Stimulated activated CD4-positive, alpha-beta T cell treated with anti-CD3 and anti-CD28 coated beads, Interleukin-15, amount 100 ng/mL, for 24 hours (primary cell): ENCODE measurements at regions not wholly inside any gene's neighbourhood (a gene's known extent, or its start where the extent isn't known, plus 50 kb on each side); places are given as distances from the start of the nearest gene placed in this dataset.
"Not testable (repeated sequence)": the region's sequence is repeated elsewhere in the genome, so short reads cannot be mapped to it uniquely, and the experiment has no call there.

Experiments
- DNase-seq: peaks from one replicate; pipeline ENCODE4 v3.0.0-alpha.2; 2020

DNA sequence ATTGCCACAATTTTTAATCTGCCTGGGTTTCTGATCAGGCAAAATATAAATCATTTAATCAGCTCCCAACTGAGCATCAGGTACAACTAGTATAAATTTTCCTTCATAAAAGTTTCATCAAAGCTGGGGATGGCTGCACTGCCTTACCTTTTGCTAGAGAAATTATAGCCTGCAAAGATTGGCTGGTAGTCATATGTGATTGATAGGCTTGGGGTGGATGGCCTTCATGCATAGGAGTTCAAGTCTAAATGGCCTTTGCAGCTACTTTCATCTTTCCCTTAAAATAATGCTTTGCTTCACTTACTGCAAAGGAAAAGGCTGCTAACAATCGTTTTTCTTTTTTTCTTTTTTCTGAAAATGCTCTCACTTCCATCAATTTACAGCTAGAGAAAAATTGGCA is 739.7 kb downstream of the CENPC start:
- no peak for DNase-seq

DNA sequence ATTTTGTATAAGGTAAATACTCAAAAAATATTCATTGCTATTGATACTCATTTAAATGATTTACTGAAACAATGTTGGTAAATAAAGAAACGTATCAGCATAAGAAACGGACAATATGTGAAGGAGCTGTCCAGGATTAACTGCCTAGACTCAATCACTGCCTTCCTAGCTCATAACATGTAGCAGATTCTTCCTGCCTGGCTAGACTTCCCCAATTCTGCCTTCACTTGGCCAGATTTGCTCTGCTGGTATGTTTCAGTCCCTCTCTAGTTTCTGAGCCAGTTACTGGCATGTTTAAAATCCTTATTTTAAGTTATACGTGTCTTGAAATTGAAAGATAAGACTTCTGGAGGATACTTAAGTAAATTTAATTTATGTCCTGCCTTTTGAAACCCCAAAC is 740.3 kb downstream of the CENPC start:
- no peak for DNase-seq

DNA sequence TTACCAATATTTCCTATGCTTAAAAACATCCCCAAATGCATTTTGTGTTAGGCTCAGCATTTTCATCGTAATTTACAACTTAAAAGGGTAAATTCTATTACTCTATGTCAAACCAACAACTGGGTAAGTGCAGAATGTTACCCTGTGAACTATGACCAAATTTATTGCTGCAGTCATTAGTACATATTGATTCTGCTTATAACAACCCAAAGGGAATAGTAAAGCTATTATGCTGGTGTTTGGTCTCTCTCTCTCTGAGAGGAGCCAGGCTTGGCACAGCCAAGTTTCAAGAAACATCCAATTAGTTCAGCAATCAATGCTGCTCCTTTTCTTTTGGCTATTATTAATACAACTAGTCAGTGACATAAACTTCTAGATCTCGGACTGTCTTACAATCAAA is 747.7 kb downstream of the CENPC start:
- DNase-seq: no peak

DNA sequence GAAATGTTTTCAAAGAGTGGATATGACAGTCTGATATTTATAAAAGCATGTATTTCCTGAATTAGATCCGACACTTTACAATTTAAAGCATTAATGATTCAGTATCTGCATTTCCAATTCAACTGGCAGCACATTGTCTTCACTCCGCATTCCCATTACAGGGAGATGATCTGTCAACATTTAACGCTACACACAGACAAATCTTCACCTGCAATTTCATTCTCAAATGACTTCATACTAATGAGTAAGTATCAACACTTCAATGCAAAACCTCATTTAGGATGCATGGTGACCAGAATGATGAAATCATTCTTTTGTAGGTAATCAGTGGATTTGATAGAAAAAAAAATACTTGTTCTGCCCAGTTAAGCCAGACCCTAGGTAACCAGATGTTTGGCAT is 749.6 kb downstream of the CENPC start:
- DNase-seq: no peak

DNA sequence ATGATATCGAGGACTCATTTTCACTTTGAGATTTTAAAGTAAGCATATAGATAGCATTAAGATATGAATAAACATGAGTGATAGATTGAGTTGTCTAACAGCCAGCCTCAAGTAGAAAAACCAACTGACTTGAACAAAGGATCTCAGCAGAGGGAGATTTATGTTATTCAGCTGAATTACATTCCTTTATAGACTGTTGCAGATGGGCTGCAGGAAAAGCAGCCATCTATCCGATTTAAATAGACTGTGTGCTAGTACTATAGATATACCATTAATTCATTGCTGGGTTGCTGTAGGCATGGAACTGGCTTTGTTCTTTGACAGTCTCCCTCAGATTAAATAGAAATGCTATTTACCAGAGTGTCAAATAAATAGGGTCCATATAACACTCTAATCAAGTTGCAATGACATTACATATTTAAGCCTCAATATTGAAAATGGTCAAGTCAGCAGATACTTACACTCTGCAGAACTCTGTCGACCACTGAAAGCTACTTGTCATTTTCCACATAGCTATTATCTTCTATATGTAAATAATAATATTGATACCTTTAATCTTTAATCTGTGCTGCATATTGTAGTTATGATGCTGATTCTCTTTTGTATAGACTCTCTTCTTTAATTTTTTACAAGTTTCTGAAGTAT is 750.8 kb downstream of the CENPC start:
- DNase-seq: no peak

DNA sequence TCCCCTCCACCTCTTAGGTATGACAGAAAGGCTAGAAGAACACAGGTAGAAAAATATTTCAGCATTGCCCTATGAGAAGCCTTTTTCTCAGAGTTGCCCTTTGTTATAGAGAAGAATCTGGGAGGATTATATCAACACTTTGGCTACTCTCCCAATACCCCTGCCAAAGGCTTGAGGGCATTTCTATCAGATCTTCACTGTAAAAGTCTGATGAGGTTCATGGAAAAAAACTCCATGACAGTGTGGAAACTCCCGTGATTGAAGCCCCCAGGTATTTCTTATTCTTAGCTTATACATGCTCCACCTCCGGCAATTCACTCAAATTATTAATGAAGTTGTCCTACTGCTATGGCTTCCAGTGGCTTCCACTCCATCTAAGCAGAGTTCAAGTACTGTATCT is 753.6 kb downstream of the CENPC start:
- DNase-seq: no peak

DNA sequence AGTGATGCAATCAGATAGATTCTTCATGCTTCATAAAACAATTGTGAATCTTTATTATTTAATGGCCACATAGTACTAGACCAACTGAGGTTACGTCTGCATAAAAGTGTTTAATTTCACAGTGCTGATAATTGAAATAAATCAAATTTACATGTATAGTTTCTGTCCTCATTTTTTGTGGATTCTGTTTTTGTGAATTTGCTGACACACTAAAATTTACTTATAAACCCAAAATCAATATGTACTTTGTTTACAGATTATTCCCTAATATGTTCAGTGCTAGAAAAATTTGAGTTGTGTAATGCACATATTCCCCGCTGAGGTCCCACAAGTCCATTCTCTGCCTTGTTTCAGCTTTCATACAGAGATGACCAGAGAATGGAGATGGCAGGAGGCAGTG is 759.8 kb downstream of the CENPC start:
- no peak for DNase-seq

DNA sequence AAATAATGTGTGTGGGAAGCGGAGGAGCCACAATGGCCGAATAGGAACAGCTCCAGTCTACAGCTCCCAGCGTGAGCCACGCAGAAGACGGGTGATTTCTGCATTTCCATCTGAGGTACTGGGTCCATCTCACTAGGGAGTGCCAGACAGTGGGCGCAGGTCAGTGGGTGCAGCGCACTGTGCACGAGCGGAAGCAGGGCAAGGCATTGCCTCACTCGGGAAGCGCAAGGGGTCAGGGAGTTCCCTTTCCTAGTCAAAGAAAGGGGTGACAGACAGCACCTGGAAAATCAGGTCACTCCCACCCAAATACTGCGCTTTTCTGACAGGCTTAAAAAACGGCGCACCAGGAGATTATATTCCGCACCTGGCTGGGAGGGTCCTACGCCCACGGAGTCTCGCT is 762.6 kb downstream of the CENPC start:
- DNase-seq: not testable (repeated sequence)

DNA sequence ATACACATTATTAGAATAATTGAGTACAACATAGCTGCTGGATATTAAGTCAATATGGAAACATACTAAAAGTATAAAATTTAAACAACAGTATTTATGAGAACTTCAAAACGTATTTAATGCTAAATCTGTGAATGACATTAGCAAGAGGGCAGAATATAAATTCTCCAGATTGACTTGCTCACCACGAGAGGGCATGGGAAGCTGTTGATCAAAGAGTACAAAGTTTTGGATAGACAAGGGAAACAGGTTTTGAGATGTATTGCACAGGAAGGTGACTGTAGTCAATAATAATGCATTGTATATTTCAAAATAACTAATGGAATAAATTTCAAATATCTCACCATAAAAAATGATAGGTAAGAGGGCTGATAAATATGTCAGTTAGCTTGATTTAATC is 768.2 kb downstream of the CENPC start:
- DNase-seq: no peak

DNA sequence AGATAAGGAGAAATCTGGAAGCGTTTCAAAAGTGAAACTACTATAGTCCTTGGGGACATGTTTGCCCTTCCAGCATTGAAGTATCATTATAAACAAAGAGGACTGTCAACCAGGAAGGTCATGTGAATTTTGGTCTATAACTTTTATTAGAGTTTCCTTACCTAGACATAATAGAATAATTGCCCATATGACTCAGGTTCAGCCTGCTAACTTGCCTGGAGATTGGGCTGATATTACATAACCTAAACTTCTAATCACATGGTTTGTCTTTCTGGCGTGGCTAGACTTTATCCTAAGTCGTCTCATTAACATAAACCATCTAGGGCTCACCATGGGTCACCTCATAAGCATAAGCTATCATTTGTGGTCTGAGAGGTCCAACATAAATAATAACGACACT is 775.9 kb downstream of the CENPC start:
- no peak for DNase-seq

DNA sequence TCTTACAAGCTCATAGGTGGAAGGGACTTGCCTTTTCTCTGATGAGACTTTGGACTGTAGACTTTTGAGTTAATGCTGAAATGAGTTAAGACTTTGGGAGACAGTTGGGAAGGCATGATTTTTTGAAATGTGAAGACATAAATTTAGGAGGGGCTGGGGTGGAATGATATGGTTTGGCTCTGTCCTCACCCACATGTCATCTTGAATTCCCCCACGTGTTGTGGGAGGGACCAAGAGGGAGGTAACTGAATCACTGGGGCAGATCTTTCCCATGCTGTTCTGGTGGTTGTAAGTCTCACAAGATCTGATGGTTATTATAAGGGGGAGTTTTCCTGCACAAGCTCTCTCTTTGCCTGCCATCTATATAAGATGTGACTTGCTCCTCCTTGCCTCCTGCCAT is 777.9 kb downstream of the CENPC start:
- DNase-seq: no peak

DNA sequence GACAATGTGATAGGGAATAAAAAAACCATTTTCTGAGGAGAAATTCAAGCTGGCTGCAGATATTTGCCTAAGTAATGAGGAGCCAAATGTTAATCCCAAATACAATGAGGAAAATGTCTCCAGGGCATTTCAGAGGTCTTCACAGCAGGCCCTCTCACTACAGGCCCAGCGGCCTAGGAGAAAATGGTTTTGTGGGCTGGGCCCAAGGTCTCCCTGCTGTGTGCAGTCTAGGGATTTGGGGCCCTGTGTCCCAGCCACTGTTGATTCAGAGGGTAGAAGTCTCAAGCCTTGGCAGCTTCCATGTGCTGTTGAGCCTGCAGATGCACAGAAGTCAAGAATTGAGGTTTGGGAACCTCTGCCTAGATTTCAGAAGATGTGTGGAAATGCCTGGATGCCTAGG is 778.7 kb downstream of the CENPC start:
- no peak for DNase-seq

DNA sequence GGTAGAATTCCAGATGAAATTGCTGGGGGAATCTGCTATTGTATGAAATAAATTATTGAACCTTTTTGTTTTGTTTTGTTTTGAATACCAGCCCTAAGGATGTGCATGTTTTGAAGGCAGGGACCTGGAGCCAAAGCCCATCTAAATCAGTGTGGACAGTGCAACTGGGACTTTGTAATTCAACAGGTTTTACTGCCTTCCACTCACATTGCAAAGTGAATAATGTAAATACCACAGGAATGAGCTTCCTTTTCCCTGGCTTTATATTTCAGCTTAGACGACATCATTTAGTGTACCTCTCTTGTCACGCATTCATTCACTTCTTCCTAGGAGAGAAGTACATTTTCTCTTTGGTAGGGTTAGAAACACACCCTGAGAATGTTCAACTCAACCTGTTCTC is 795.0 kb downstream of the CENPC start:
- no peak for DNase-seq

DNA sequence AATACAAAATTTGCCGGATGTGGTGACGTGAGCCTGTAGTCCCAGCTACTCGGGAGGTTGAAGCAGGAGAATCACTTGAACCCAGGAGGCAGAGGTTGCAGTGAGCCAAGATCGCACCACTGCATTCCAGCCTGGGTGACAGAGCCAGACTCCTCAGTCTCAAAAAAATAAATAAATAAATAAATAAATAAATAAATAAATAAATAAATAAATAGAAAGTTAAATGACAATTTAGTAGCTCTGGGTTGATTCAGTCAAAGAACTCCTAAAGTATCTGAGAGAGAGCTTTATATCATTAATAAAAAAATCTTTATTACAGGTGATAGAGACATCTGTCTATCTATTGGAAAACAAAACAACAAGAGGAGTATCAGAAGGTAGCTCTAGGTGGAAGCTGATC is 798.4 kb downstream of the CENPC start:
- not testable (repeated sequence) for DNase-seq

DNA sequence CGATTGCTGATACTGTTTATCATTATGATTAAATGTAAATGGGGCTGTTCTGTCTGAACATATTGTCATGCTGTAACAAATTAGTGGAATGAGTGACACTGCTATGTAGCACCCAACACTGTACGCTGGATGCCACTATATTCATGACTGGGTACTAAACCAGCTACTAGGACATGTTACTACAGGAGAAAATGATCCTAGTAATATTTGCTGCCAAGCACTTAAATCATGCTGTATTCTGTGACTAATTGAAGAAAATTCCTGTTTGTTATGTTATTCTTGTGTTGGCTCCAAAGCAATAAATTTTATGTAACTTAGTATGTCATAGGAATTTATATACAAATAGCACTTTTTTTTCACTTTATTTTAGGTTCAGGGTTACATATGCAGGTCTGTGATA is 804.2 kb downstream of the CENPC start:
- DNase-seq: no peak

DNA sequence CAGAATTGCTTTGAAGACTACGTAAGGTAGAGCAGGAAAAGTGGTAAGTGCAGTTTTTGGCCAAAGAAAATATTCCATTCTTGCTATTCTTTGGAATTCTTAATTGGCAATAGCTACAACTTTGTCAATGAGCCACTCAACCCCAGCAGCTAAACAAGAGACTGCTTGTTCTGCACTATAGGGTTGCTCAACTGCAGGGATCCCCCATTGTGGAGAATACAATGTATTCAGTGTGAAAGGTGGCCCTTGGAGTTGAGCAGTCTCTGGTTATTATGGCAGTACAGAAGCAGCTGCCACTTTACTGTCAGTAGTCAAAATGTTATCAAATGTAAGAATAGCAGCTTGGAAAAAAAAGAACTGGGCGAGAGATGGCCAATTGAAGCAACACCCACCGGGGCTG is 808.7 kb downstream of the CENPC start:
- DNase-seq: no peak

DNA sequence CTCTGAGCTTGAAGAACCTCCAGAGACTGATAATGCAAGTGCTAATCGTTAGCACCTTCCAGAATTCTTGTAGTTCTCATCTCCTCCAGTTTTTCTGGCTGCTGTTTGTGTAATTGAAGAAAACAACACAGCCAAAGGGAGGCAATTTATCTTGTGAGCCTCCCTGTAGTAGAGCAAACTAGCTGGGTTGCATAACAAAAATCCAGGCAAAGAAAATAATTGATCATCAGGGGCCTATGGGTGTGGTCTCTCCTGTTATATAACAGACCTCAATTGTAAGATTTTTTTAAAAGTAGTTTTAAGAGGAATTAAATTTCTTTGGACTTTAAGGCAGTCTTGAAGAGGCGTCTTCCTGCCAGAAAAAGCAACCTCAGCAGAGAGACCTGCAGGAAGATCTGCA is 817.0 kb downstream of the CENPC start:
- DNase-seq: no peak

DNA sequence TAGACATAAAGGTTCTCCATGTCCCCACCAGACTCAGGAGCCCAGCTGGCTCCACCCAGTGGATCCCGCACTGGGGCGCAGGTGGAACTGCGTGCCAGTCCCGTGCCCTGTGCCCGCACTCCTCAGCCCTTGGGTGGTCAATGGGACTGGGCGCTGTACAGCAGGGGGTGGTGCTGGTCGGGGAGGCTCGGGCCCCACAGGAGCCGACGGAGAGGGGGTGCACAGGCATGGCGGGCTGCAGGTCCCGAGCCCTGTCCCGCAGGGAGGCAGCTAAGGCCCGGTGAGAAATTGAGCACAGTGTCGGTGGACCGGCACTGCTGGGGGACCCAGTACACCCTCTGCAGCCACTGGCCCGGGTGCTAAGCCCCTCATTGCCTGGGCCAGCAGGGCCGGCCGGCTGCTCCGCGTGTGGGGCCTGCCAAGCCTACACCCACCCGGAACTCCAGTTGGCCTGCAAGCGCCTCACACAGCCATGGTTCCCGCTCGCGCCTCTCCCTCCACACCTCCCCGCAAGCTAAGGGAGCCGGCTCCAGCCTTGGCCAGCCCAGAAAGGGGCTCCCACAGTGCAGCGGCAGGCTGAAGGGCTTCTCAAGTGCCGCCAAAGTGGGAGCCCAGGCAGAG is 832.9 kb downstream of the CENPC start:
- DNase-seq: not testable (repeated sequence)

DNA sequence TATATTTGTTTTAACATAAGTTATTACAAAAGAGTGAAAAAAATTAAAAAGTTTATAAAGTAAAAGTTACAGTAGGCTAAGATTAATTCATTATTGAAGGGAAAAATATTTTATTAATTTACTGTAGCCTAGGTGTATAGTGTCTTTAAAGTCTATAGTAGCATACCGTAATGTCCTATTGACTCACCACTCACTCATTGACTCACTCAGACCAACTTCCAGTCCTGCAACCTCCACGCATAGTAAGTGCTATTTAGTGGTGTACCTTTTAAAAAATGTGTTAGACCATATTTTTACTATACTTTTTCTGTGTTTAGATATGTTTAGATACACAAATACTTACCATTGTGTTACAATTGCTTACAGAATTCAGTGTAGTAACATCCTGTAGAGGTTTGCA is 841.1 kb downstream of the CENPC start:
- DNase-seq: no peak

DNA sequence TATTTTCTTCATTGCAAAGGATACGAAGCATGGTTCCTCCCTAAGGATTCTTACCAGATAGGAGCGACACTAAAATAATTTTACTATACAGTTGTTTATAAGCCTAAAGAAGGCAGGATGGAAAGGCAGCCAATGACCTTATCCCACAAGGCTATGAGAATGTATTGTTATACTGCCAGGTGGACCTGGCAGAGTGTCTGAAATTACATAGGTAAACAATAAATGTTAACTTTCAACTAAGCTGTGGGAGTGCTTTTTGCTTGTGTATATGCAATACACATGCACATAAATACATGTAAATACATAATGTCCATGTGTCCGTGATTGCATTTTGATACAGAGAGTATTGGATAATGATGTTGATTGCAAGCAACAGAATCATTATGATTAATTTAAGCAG is 850.6 kb downstream of the CENPC start:
- no peak for DNase-seq

DNA sequence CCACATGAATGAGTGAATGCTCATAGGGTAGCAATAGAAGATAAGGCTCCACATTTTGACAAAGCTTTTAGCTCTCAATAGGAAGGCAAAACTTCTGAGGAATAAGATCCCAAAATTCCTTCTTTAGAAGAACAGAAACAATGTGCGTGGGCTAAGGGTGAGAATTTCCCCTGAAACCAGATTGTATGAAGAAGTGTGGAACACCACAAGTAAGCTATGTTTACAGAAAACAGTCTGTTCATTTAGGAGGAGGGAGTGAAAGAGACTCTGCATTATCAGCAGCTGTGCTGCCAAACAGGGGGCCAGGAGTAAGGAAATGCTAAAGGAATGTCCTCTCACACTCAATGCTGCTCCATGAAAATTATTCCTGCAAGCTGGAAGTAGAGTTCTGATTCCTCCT is 851.6 kb downstream of the CENPC start:
- DNase-seq: no peak

DNA sequence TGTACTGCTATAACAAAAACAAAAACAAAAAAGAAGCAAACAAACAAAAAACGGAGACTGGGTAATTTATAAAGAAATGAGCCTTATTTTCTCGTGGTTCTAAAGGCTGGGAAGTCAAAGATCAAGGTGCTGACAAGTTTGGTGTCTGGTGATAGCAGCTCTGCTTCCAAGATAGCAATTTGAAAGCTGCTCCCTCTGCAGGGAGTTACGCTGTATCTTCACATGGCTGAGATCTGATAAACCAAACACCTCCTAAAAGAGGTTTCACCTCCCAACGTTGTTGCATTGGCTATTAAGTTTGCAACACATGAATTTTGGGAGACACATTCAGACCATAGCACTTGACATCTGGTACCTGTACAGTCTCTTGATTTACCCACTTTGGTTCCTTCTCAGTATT is 854.2 kb downstream of the CENPC start:
- DNase-seq: no peak

DNA sequence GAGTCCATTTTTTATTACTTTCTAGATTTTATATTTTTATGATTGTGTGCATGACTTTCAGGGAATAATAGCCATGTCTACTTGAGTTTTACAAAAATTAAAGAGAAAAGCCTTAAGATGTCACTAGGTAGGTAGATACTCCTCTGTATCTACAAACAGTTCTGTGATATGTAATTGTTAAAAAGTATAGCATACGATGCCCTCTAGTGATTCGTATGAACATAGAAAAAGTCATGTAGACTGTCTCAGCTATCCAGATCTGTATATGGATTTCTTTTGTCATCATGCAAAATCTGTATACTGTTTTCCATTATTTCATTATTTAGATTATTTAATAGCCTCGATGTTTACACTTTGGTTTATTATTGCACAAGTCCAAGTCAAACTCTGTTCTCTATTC is 856.6 kb downstream of the CENPC start:
- DNase-seq: no peak

DNA sequence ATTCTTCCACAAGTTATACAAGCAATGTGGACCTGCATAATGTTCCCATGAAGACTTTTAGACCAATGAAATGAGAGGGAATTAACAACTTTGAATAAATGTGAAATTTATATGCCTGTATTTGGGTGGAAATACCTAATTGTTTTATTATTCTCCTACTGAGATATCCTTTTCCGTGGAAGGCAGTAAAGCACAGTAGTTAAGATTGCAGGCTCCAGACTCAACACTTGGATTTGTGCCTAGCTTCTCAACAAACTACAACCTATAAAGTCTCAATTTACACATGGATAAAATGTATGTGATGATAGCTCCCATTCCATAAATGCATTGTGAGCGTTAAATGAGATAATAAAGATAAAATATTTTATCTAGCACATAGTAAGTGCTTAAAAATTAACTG is 857.8 kb downstream of the CENPC start:
- DNase-seq: no peak

DNA sequence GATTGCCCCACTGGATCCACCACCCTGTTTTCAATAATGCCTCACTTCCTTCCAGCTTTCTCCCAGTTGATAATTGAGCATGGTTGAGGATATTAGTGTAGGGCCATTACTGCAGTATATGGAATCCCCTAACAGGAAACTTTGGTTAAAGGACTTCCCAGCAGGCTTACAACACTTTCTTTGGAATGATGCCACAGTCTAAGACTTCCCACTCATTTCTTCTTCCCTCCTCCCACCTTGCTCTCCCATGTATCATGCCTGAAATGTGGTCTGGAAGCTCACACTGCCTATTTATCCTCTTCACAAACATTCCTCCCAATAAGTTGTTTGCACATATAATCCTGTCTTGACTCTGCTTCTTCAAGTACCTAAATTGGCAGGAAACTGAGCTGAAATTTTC is 863.3 kb downstream of the CENPC start:
- DNase-seq: no peak
